Nephron progenitor cell (in vitro differentiated cells): ENCODE measurements at regions not wholly inside any gene's neighbourhood (a gene's known extent, or its start where the extent isn't known, plus 50 kb on each side); places are given as distances from the start of the nearest gene placed in this dataset.

Experiments used
- DNase-seq: peaks from one replicate; pipeline ENCODE4 v3.0.0; 2021
- H3K27ac Mint-ChIP-seq: 2 replicates; pipeline ENCODE4 v1.8.0; 2021; ENCODE audit warnings: mild to moderate bottlenecking, moderate library complexity, mixed read lengths
- H3K27me3 Mint-ChIP-seq: 2 replicates; pipeline ENCODE4 v1.8.0; 2021; ENCODE audit warnings: mild to moderate bottlenecking, low read depth, mixed read lengths; ENCODE audit not compliant: poor library complexity
- H3K36me3 Mint-ChIP-seq: 2 replicates; pipeline ENCODE4 v1.8.0; 2021; ENCODE audit warnings: low read depth, mixed read lengths
- H3K4me1 Mint-ChIP-seq: 2 replicates; pipeline ENCODE4 v1.8.0; 2021; ENCODE audit warnings: mixed read lengths
- H3K4me3 Mint-ChIP-seq: 2 replicates; pipeline ENCODE4 v1.8.0; 2021; ENCODE audit warnings: mild to moderate bottlenecking, moderate library complexity, mixed read lengths
- H3K9me3 Mint-ChIP-seq: 2 replicates; pipeline ENCODE4 v1.8.0; 2021; ENCODE audit warnings: mild to moderate bottlenecking, moderate library complexity, mixed read lengths
- CTCF ChIP-seq: fragments of 200-600 bp; sonication (generic); IDR thresholded peaks from 2 replicates; pipeline ENCODE4 v1.5.0; 2021; ENCODE audit warnings: antibody characterized with exemption

GRCh38 chr16:79519448-79519847 lies 81.1 kb downstream of the MAF start:
- Mint-ChIP-seq H3K4me3 (no peak overlapping the region), H3K27me3 (peaks cover 15% of the 10 kb centered on the region), H3K4me1 (peaks cover 5% of the 10 kb centered on the region), H3K36me3 (no peaks in the 10 kb centered on the region), H3K9me3 (no peaks in the 10 kb centered on the region), H3K27ac (no peak overlapping the region)
- no peak for TF ChIP-seq CTCF
- DNase-seq: no peak

GRCh38 chr16:79517156-79517555 lies 83.4 kb downstream of the MAF start:
- Mint-ChIP-seq H3K36me3 (no peaks in the 10 kb centered on the region), H3K4me1 (no peaks in the 10 kb centered on the region), H3K27ac (no peak overlapping the region), H3K27me3 (peaks cover 17% of the 10 kb centered on the region), H3K9me3 (no peaks in the 10 kb centered on the region), H3K4me3 (no peak overlapping the region)
- TF ChIP-seq CTCF: no peak
- no peak for DNase-seq

GRCh38 chr16:79510879-79511278 lies 89.7 kb downstream of the MAF start:
- no peak for TF ChIP-seq CTCF
- H3K36me3 Mint-ChIP-seq: no peaks in the 10 kb centered on the region
- no peaks in the 10 kb centered on the region for H3K4me1 Mint-ChIP-seq
- H3K27me3 Mint-ChIP-seq: peaks cover 18% of the 10 kb centered on the region
- H3K4me3 Mint-ChIP-seq: no peak overlapping the region
- no peak for DNase-seq
- no peak overlapping the region for H3K27ac Mint-ChIP-seq
- no peaks in the 10 kb centered on the region for H3K9me3 Mint-ChIP-seq

- TF ChIP-seq CTCF: no peak
- Mint-ChIP-seq H3K4me3 (no peak overlapping the region), H3K4me1 (no peaks in the 10 kb centered on the region), H3K36me3 (no peaks in the 10 kb centered on the region), H3K27me3 (peaks cover 16% of the 10 kb centered on the region), H3K27ac (no peak overlapping the region), H3K9me3 (no peaks in the 10 kb centered on the region)
- DNase-seq: no peak
Observed at GRCh38 chr16:79509906-79510305, 90.6 kb downstream of the MAF start.

GRCh38 chr16:79509211-79509631 lies 91.3 kb downstream of the MAF start:
- Mint-ChIP-seq H3K27me3 (peaks cover 12% of the 10 kb centered on the region), H3K27ac (no peak overlapping the region), H3K36me3 (no peaks in the 10 kb centered on the region), H3K9me3 (no peaks in the 10 kb centered on the region), H3K4me3 (no peak overlapping the region), H3K4me1 (no peaks in the 10 kb centered on the region)
- TF ChIP-seq CTCF: no peak
- no peak for DNase-seq

- Mint-ChIP-seq H3K36me3 (no peaks in the 10 kb centered on the region), H3K27me3 (peaks cover 12% of the 10 kb centered on the region), H3K9me3 (no peaks in the 10 kb centered on the region), H3K4me1 (no peaks in the 10 kb centered on the region), H3K27ac (no peak overlapping the region), H3K4me3 (no peak overlapping the region)
- no peak for DNase-seq
- no peak for TF ChIP-seq CTCF
Observed at GRCh38 chr16:79508294-79508693, 92.2 kb downstream of the MAF start.
